Gastroesophageal sphincter (tissue), 4 donors: ENCODE measurements at regions not wholly inside any gene's neighbourhood (a gene's known extent, or its start where the extent isn't known, plus 50 kb on each side); places are given as distances from the start of the nearest gene placed in this dataset.

Experiments
- ATAC-seq: fragments of 150-250 bp; one replicate; pipeline ENCODE4 v1.9.1; 2016; ENCODE audit warnings: mild to moderate bottlenecking, moderate library complexity
- H3K27ac ChIP-seq, 4 donors: fragments of 200-600 bp; sonication (generic) in 3 of 4; 1 replicate in 3 of 4; 2 replicates in 1 of 4; pipeline ENCODE4 v1.5.1; 2016 to 2019
- H3K27me3 ChIP-seq: fragments of 200-600 bp; sonication (generic); one replicate; pipeline ENCODE4 v1.5.1; 2019
- H3K36me3 ChIP-seq, 2 donors: fragments of 200-600 bp; sonication (generic); one replicate each; pipeline ENCODE4 v1.5.1; 2019; ENCODE audit warnings: control low read depth in 1 of 2
- H3K4me1 ChIP-seq, 3 donors: fragments of 200-600 bp; sonication (generic); 1 replicate in 2 of 3; 2 replicates in 1 of 3; pipeline ENCODE4 v1.5.1; 2016 to 2019; ENCODE audit warnings: control low read depth in 2 of 3
- H3K4me3 ChIP-seq, 2 donors: fragments of 200-600 bp; sonication (generic); one replicate each; pipeline ENCODE4 v1.5.1; 2019; ENCODE audit warnings: mild to moderate bottlenecking in 1 of 2, moderate library complexity in 1 of 2
- H3K9me3 ChIP-seq, 3 donors: fragments of 200-600 bp; sonication (generic); one replicate each; pipeline ENCODE4 v1.5.1; 2017 to 2019; ENCODE audit warnings: control low read depth in 2 of 3
- CTCF ChIP-seq, 4 experiments: fragments of 200-600 bp in 2 of 4; fragments of 450-650 bp in 2 of 4; sonication (generic) in 1 of 4; IDR thresholded peaks; one replicate each; pipeline ENCODE4 v1.5.1; 2017 to 2019; ENCODE audit warnings: antibody characterized with exemption in 4 of 4, mild to moderate bottlenecking in 2 of 4, moderate library complexity in 2 of 4
- EP300 ChIP-seq: sonication (generic); formaldehyde crosslinking; IDR thresholded peaks from one replicate; pipeline ENCODE4 v1.6.1; 2017; ENCODE audit warnings: antibody characterized with exemption, mild to moderate bottlenecking
- POLR2A ChIP-seq, 2 donors: fragments of 450-650 bp; IDR thresholded peaks; one replicate each; pipeline ENCODE4 v1.6.1; 2017; ENCODE audit warnings: antibody characterized with exemption in 2 of 2, mild to moderate bottlenecking in 2 of 2, moderate library complexity in 1 of 2
- POLR2AphosphoS5 ChIP-seq: sonication (generic); formaldehyde crosslinking; IDR thresholded peaks from one replicate; pipeline ENCODE4 v1.6.1; 2017; ENCODE audit warnings: antibody characterized with exemption
- WGBS, 2 donors: methylation state at CpG; one replicate each; pipeline ENCODE4 v1.1.5; 2018; ENCODE audit warnings: low coverage in 1 of 2; 5-methylcytosine and 5-hydroxymethylcytosine counted together

DNA sequence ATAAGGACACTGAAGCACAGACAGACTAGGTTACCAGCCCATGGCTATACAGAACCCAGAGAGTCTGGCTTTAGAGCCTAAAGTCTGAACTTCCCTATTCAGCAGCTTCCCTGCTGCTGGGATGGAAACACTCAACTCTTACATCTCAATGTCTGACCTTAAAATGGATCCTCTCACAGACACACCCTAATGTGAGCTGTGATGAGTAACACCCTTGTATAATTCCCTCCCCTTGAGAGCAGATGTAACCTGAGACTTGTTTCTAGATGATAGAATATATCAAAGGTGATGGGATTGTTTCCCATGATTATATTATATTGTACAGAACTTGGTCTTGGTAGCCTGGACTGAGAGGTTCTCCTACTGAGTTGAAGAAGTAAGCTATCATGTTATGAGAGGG is 577.1 kb upstream of the KLHL29 start:
- no peaks in the 10 kb centered on the region for H3K27me3 ChIP-seq
- no peaks in the 10 kb centered on the region for H3K4me1 ChIP-seq
- ATAC-seq: no peak
- TF ChIP-seq EP300 (no peak), POLR2A (IDR thresholded peaks at IDR 0.05) (no peak), POLR2AphosphoS5 (no peak), CTCF (IDR thresholded peaks at IDR 0.05) (no peak)
- no peaks in the 10 kb centered on the region for H3K36me3 ChIP-seq
- no peak overlapping the region for H3K4me3 ChIP-seq
- H3K27ac ChIP-seq: no peak overlapping the region
- peaks cover 0 to 27% (median 0%) of the 10 kb centered on the region in 3 donors for H3K9me3 ChIP-seq

GRCh38 chr2:22810602-22811001 is 574.4 kb upstream of the KLHL29 start:
- TF ChIP-seq POLR2A (IDR thresholded peaks at IDR 0.05): no peak
- TF ChIP-seq CTCF (IDR thresholded peaks at IDR 0.05): no peak
- no peak for TF ChIP-seq EP300
- no peak for TF ChIP-seq POLR2AphosphoS5
- H3K36me3 ChIP-seq: no peaks in the 10 kb centered on the region
- H3K9me3 ChIP-seq: peaks cover 0 to 12% (median 0%) of the 10 kb centered on the region in 3 donors
- no peak overlapping the region for H3K27ac ChIP-seq
- H3K4me1 ChIP-seq: no peaks in the 10 kb centered on the region
- no peak overlapping the region for H3K4me3 ChIP-seq
- ATAC-seq: no peak
- H3K27me3 ChIP-seq: no peaks in the 10 kb centered on the region
- 84 to 86% methylated on average over 2 of the region's 2 CpGs for WGBS, 2 donors

DNA sequence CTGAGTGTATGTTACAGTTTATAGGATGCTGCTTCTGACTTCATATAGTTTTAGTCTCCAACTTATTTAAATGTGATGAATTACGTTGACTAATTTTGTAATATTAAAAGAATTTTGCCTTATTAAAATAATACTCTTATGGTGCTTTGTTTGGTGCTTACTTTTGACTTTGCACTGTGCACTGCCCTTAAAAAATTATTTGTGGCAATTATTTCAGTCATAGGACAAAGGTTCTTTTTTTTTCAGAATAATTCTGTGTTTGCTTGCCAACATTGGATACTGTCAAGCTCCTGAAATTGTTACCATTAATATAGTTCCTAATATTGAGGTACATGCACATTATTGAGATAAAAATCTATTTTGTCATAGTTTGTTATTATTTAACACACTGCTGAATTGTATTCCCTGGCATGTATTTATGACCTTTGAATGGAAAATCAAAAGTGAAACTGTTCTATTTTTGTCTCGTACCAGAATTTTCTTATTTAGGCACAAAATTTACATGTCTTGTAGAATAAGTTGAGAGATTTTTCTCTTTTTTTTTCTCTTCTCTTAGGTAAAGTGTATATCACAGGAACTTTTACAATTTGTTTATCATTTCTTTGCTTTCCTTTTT is 572.8 kb upstream of the KLHL29 start:
- 41 to 42% methylated on average over 2 of the region's 2 CpGs for WGBS, 2 donors
- H3K9me3 ChIP-seq: peaks cover 0 to 3% (median 0%) of the 10 kb centered on the region in 3 donors
- ATAC-seq: no peak
- no peaks in the 10 kb centered on the region for H3K27me3 ChIP-seq
- TF ChIP-seq EP300: no peak
- TF ChIP-seq POLR2AphosphoS5: no peak
- TF ChIP-seq CTCF (IDR thresholded peaks at IDR 0.05): no peak
- no peak for TF ChIP-seq POLR2A (IDR thresholded peaks at IDR 0.05)
- H3K27ac ChIP-seq: no peak overlapping the region
- H3K4me3 ChIP-seq: no peak overlapping the region
- no peaks in the 10 kb centered on the region for H3K4me1 ChIP-seq
- H3K36me3 ChIP-seq: no peaks in the 10 kb centered on the region

DNA sequence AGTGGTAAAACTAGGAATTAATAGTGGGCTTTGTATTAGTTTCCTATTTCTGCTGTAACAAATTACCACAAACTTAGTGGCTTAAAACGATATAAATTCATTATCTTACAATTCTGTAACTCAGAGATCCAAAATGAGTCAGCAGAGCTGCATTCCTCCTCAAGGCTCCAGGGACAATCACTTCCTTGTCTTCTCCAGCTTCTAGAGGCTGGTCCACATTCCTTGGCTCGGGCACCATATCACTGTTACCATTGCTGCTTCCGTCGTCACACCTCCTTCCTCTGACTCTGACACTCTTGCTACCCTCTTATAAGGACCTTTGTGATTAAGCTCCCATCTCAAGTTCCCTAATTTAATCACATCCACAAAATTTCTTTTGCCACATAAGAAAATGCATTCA is 567.8 kb upstream of the KLHL29 start:
- no peak overlapping the region for H3K27ac ChIP-seq
- no peak for TF ChIP-seq EP300
- TF ChIP-seq POLR2AphosphoS5: no peak
- TF ChIP-seq POLR2A (IDR thresholded peaks at IDR 0.05): no peak
- no peak for TF ChIP-seq CTCF (IDR thresholded peaks at IDR 0.05)
- H3K4me1 ChIP-seq: no peaks in the 10 kb centered on the region
- H3K27me3 ChIP-seq: no peaks in the 10 kb centered on the region
- no peak overlapping the region for H3K4me3 ChIP-seq
- no peaks in the 10 kb centered on the region for H3K9me3 ChIP-seq
- H3K36me3 ChIP-seq: no peaks in the 10 kb centered on the region
- no peak for ATAC-seq
- WGBS, 2 donors: 45 to 48% methylated on average over 4 of the region's 4 CpGs

DNA sequence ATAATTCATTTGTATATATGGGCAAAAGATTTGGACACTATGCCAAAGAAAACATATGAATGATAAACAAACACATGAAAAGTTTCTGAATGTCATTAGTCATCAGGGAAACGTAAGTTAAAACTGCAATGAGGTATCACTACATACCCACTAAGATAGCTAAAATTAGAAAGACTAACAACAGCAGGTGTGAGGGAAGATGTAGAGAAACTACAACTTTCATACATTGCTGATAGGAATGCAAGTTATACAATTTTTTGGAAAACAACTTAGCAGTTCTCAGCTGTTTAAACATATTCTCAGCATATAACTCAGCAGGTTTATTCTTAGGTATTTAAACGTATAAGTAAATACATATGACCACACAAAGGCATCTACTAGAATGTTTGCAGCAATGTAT is 563.5 kb upstream of the KLHL29 start:
- no peak for ATAC-seq
- Histone ChIP-seq H3K9me3 (no peaks in the 10 kb centered on the region), H3K27me3 (no peaks in the 10 kb centered on the region), H3K4me3 (no peak overlapping the region), H3K27ac (no peak overlapping the region), H3K36me3 (no peaks in the 10 kb centered on the region), H3K4me1 (no peaks in the 10 kb centered on the region)
- WGBS, 2 donors: 39 to 61% methylated on average over 2 of the region's 2 CpGs
- TF ChIP-seq EP300 (no peak), CTCF (IDR thresholded peaks at IDR 0.05) (no peak), POLR2A (IDR thresholded peaks at IDR 0.05) (no peak), POLR2AphosphoS5 (no peak)
